ENCODE measurements at regions not wholly inside any gene's neighbourhood (a gene's known extent, or its start where the extent isn't known, plus 50 kb on each side); places are given as distances from the start of the nearest gene placed in this dataset.

GRCh38 chr1:87916965-87917364 lies 588.3 kb downstream of the LMO4 start:
- TF ChIP-seq POLR2AphosphoS5 (IDR thresholded peaks at IDR 0.05) (no peak), EP300 (IDR thresholded peaks at IDR 0.05; ENCODE audit: low read depth) (no peak), POLR2A (IDR thresholded peaks at IDR 0.05) (no peak)
